ENCODE measurements at regions not wholly inside any gene's neighbourhood (a gene's known extent, or its start where the extent isn't known, plus 50 kb on each side); places are given as distances from the start of the nearest gene placed in this dataset.

GRCh38 chr2:41706286-41706685, 341.5 kb upstream of the PKDCC start:
- no peak for DNase-seq (ENCODE audit: low read depth)
- TF ChIP-seq, protein P1, sequence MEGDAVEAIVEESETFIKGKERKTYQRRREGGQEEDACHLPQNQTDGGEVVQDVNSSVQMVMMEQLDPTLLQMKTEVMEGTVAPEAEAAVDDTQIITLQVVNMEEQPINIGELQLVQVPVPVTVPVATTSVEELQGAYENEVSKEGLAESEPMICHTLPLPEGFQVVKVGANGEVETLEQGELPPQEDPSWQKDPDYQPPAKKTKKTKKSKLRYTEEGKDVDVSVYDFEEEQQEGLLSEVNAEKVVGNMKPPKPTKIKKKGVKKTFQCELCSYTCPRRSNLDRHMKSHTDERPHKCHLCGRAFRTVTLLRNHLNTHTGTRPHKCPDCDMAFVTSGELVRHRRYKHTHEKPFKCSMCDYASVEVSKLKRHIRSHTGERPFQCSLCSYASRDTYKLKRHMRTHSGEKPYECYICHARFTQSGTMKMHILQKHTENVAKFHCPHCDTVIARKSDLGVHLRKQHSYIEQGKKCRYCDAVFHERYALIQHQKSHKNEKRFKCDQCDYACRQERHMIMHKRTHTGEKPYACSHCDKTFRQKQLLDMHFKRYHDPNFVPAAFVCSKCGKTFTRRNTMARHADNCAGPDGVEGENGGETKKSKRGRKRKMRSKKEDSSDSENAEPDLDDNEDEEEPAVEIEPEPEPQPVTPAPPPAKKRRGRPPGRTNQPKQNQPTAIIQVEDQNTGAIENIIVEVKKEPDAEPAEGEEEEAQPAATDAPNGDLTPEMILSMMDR (conservative IDR thresholded peaks at IDR 0.05; ENCODE audit: low read depth, low read length) = no peak
- H3K4me3 ChIP-seq (ENCODE audit: low read depth, low read length) = no peak overlapping the region

GRCh38 chr2:41707790-41708451, 339.9 kb upstream of the PKDCC start:
- DNase-seq (ENCODE audit: low read depth) = no peak
- TF ChIP-seq, protein P1 (conservative IDR thresholded peaks at IDR 0.05; ENCODE audit: low read depth, low read length) = no peak
- no peak overlapping the region for H3K4me3 ChIP-seq (ENCODE audit: low read depth, low read length)

GRCh38 chr2:41709702-41710599, 337.9 kb upstream of the PKDCC start:
- TF ChIP-seq, protein P1 (conservative IDR thresholded peaks at IDR 0.05; ENCODE audit: low read depth, low read length) = no peak
- DNase-seq (ENCODE audit: low read depth) = no peak
- H3K4me3 ChIP-seq (ENCODE audit: low read depth, low read length) = no peak overlapping the region

DNA sequence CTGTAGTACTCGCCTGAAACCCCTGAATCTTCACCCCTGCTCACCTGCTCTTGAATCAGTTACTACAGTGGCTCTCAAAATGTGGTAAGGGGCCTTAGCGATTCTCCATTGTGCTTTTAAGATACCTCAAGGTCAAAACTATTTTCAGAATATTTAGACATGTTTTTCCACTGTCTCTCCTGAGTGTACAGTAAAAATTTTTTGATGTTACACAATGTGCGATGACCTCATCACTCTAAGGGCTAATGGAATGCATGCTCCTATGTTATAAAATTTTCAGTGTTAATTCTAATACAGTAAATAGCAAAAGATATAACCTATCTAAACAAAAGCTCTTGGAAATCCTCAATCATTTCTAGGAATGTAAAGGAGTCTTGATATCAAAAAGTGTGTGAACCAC, 336.9 kb upstream of the PKDCC start:
- no peak overlapping the region for H3K4me3 ChIP-seq (ENCODE audit: low read depth, low read length)
- DNase-seq (ENCODE audit: low read depth) = no peak
- TF ChIP-seq, protein P1 (conservative IDR thresholded peaks at IDR 0.05; ENCODE audit: low read depth, low read length) = no peak

GRCh38 chr2:41711736-41712135, 336.1 kb upstream of the PKDCC start:
- DNase-seq (ENCODE audit: low read depth) = peak; percentile 92
- H3K4me3 ChIP-seq (ENCODE audit: low read depth, low read length) = no peak overlapping the region
- TF ChIP-seq, protein P1 (conservative IDR thresholded peaks at IDR 0.05; ENCODE audit: low read depth, low read length) = no peak

DNA sequence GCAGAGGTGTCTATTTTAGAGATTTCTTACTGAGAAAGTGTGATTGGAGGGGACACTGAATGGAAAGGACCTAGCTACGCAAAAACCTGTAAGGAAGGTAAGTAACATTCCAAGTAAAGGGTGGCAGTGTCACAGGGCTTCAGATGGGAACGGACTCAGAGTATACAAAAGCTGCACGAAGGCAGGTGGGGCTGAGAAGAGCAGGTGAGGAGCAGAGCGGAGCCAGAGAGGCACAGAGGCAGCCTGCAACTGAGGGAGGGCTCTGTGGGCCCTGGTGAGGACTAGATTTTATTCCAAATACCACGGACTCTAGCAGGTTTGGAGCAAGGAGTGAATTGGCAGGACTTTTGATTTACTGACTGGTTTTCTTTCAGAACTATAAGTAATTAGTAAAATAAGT, 331.3 kb upstream of the PKDCC start:
- TF ChIP-seq, protein P1 (conservative IDR thresholded peaks at IDR 0.05; ENCODE audit: low read depth, low read length) = no peak
- H3K4me3 ChIP-seq (ENCODE audit: low read depth, low read length) = no peak overlapping the region

More for the DNA sequence above, 331.3 kb upstream of the PKDCC start:
- DNase-seq (ENCODE audit: low read depth) = no peak

Data from epithelial cell of proximal tubule (primary cell).